Stimulated activated CD4-positive, alpha-beta T cell treated with anti-CD3 and anti-CD28 coated beads, Interleukin-1b, Interleukin-23, amount 100 ng/mL, for 24 hours (primary cell): ENCODE measurements at regions not wholly inside any gene's neighbourhood (a gene's known extent, or its start where the extent isn't known, plus 50 kb on each side); places are given as distances from the start of the nearest gene placed in this dataset.

Source experiments
- DNase-seq, 4 experiments: peaks; one replicate each; pipeline ENCODE4 v3.0.0-alpha.2; 2020; ENCODE audit warnings: low read depth in 4 of 4, low spot score in 1 of 4

DNA sequence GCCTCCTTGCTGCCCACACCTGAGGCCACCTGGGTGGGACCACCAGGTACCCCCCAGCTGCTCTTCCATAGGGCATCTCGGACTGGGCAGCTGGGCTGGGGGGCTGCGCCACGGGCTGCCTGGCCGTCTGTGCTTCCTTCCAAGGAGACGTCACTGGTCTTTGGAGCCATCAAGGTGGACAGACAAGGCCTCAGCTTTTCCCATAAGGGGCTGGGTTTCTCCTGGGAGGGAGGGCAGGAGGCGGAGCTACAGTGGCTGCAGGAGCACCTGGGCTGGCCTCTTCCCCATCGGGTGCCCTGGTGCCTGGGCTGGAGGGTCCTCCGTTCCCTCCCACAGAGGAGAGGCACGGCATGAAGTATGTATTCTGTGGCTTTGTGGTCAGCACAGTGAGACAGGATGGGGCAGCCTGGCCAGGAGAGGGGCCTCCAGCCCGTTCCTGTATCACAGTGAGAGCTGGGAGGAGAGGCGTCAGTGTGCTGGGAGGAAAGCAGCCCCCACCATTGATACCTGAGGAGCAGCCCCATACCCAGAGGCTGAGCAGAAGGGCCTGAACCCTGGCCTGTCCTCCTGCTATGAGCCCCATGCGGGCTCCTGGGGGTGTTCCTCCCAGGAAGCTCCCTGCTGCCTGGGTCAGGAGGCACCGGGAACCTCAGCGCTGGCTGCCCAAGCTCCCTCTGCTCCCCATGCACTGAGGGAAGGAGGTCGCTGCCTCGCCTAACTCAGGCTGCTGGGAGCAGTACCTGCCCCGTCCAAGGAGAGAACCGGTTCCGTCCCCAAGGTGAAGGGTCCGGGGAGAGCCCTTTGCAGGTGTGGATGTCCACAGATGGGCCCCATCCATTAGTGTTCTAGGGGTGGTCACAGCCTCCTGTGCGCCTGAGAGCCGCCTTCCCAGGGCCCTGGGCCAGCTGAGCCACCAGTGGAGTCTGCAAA lies 1075.0 kb downstream of the BRD1 start:
- no peak for DNase-seq

DNA sequence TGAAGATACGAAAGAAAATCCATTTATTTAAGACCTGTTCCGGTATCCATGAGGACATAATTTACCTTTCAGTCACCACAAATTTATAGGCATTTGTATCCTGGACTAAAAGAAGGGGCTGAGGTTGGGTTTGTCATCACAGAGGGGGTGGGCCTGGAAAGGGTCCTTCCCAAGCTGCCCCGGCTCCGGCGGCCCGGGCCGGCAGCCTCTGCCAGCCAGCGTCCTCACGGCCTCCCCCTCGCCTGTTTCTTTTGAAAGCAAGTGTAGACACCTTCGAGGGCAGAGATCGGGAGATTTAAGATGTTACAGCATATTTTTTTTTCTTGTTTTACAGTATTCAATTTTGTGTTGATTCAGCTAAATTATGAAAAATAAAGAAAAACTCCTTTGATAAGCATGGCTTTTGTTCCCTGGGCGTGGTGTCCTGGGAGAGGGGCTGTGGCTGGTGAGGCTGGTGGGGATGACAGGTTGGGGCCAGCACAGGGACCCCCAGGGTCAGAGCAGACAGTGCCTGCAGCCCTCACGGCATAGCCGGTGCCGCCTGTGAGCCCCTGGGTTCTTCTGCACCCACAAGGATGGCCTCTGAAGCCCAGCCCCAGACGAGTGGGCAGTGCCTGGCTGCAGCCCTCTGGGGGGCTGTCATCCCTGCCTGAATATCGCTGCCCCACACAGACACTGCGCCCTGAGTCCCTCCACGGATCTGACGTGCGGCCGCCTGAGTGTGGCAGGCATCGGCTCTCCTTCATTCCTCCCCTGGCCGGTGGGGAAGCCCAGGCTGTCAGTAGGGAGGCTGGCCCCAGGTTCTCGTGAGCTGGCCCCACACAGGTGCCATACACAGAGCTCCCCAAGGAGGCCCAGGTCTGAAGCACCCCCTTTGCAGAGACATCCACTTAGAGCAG lies 1075.9 kb downstream of the BRD1 start:
- DNase-seq, result no peak

- no peak for DNase-seq
These were observed 1076.7 kb downstream of the BRD1 start for GRCh38 chr22:48750826-48751440.

GRCh38 chr22:48750282-48750681 lies 1077.4 kb downstream of the BRD1 start:
- no peak for DNase-seq

- DNase-seq, result no peak
These were observed 1078.0 kb downstream of the BRD1 start for GRCh38 chr22:48749555-48750227.

- no peak for DNase-seq
These were observed 1078.7 kb downstream of the BRD1 start for GRCh38 chr22:48748860-48749554.

DNA sequence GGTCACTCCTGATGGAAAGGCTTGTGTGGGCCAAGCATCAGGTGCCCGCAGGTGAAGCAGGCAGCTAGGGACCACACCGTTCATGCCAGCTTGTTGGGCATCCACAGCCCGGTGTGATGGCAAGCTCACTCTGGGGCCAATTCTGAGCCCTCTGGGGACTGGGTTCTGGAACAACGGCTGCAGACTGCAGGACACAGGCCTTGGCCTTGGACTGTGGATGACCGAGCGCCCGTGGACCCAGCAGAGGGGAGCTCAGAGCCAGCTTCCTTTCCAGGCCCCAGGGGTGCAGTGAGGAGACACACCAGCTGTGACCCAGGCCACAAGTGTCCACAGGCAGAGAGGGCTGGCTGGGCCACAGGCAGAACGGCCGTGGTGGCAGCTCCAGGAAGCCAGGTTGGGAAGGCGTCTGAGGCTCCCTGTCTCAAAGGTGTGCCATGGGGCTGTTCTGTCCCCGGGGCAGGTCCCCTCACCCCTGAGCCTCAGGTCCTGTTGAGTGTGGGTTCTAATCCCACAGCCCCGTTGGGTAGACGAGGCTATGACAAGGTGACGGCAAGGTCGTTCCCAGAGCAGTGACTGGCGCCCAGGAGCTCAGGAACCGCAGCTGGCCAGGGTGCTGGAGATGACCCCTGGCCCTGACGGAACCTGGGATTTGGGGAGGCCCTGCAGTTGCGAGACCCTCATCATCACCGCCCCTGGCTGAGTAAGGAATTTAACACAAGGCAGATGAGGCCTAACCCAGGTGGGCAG lies 1079.4 kb downstream of the BRD1 start:
- no peak for DNase-seq

DNA sequence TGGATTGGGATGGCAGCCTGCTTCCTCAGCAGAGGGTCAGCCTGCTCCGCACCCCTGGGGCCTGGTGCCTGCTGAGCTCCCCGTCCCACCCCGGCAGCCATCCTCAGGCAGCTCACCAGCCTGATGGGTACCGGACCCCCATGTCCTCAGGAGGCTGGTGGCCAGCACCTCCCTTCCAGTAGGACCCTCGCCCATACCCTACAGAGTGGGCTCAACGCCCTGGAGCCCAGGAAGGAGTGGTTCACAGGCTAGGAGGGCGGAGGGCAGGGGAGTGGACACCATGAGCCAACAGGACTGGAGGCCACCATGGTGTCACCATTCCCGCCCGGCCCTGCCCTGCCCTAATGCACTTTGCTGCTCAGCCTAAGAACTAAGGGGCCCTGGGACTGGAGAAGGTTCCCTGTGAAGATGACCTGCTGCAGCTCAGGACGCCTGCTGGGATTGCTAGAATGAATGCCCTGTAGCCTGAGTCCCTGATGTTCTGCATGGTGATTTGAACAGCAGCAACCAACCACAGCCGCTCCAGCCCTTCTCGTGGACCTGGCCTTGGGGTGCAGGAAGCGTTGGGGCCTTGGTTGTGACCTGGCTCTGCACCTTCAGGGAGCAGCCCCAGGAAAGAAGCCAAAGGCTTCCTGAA lies 1080.8 kb downstream of the BRD1 start:
- no peak for DNase-seq

- DNase-seq, result no peak
These were observed 1081.6 kb downstream of the BRD1 start for GRCh38 chr22:48745842-48746788.

DNA sequence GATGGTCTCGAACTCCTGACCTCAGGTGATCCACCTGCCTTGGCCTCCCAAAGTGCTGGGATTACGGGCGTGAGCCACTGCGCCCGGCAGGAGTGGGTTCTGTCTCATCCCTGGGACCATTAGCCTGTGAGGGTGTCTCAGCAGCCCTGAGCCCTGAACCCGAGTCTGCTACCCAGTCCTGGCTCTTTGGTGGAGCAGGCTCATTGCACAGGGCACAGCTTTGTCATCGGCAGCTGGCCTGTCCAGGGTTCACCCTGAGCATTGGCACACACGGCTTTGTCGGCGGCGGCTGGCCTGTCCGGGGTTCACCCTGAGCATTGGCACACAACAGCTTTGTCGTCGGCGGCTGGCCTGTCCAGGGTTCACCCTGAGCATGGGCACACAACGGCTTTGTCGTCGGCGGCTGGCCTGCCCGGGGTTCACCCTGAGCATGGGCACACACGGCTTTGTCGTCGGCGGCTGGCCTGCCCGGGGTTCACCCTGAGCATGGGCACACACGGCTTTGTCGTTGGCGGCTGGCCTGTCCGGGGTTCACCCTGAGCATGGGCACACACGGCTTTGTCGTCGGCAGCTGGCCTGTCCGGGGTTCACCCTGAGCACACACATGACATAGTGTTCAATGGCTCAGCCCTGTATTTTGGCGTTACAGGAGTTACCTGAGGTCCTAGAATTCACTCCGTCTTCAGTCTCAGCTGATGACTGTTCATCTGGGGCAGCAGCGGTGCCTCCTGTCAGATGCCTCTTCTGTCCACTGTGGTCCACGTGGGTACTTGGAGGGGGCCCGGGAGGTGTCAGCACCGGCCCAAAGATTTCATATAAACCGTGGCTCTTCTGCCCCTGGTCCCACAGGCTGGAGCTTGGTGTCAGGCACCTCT lies 1082.5 kb downstream of the BRD1 start:
- no peak for DNase-seq

GRCh38 chr22:48744283-48744641 lies 1083.4 kb downstream of the BRD1 start:
- no peak for DNase-seq

- DNase-seq, result no peak
These were observed 1083.9 kb downstream of the BRD1 start for GRCh38 chr22:48743601-48744282.

GRCh38 chr22:48742556-48743343 lies 1084.9 kb downstream of the BRD1 start:
- no peak for DNase-seq

DNA sequence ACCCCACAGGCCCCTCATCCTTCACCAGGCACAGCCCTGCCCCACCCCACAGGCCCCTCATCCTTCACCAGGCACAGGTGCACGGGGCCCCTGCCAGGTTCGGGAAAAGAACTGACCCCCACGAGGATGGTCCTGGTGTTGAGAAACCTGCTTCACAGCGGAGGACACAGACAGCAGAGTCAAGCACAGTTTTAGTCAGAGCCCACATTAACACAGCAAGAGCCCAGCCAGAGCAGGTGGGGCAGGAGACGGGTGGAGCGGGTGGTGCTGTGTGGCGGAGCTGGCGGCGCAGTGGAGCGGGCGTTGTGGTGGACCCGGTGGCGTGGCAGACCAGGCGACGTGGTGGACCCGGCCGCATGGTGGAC lies 1085.5 kb downstream of the BRD1 start:
- no peak for DNase-seq

- no peak for DNase-seq
These were observed 1086.1 kb downstream of the BRD1 start for GRCh38 chr22:48741540-48741939.
